ENCODE measurements at regions not wholly inside any gene's neighbourhood (a gene's known extent, or its start where the extent isn't known, plus 50 kb on each side); places are given as distances from the start of the nearest gene placed in this dataset.

DNA sequence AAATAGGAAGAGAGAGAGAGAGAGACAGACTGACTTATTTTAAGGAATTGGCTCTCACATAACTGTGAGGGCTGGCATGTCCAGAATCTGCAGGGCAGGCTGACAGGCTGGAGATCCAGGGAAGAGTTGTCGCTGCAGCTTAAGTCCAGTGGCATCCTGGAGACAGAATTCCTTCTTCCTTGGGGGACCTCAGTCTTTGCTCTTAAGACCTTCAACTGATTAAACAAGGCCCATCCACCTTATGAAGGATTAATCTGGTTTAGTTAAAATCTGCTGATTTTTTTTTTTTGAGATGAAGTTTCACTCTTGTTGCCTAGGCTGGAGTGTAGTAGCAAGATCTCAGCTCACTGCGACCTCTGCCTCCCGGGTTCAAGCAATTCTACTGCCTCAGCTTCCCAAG lies 128.0 kb upstream of the ALDH1A3 start:
- ChIA-PET SMC1A (ENCODE audit: uncharacterized antibody, unreplicated experiment) (no interaction called here), RAD21 (ENCODE audit: unreplicated experiment) (no interaction called here), POLR2A (no interaction called here), CTCF (no interaction called here)
- no peak overlapping the region for H3K27ac ChIP-seq (ENCODE audit: control insufficient read depth, insufficient read depth)
- no peak for FAIRE-seq
- H3K9me3 ChIP-seq (replicated peaks; ENCODE audit: control insufficient read depth, insufficient read depth, low read length) = no peaks in the 10 kb centered on the region; the same call in 2 of the 3 replicates
- H3K27me3 ChIP-seq (replicated peaks in 1 of 2; ENCODE audit: control insufficient read depth in 2 of 2, insufficient read depth in 2 of 2, low read length in 1 of 2) = no peaks in the 10 kb centered on the region
- no peak for ATAC-seq
- no peaks in the 10 kb centered on the region for H3K4me1 ChIP-seq (ENCODE audit: control insufficient read depth, insufficient read depth, low read length)
- TF ChIP-seq YBX1 (IDR thresholded peaks at IDR 0.05) = no peak
- no peak for TF ChIP-seq NR2C2 (IDR thresholded peaks at IDR 0.05; ENCODE audit: borderline replicate concordance, control insufficient read depth, insufficient read length, low read depth)
- TF ChIP-seq CREM (IDR thresholded peaks at IDR 0.05; ENCODE audit: low read depth) = no peak
- no peak for TF ChIP-seq TBL1XR1 (IDR thresholded peaks at IDR 0.05; ENCODE audit: low read depth, low read length)
- no peak for TF ChIP-seq GATAD2B (conservative IDR thresholded peaks at IDR 0.05; ENCODE audit: low read depth)
- no peak for TF ChIP-seq CHD4 (IDR thresholded peaks at IDR 0.05)
- no peak for TF ChIP-seq IKZF2 (IDR thresholded peaks at IDR 0.05)
- TF ChIP-seq SMC3 (IDR thresholded peaks at IDR 0.05; ENCODE audit: borderline replicate concordance, low read length) = no peak
- in situ Hi-C loops (cut with MboI) (no loop called here), intact Hi-C loops (cut with micrococcal nuclease; ENCODE audit: unreplicated experiment) (no loop called here)
- no peak overlapping the region for H3K9ac ChIP-seq (ENCODE audit: control insufficient read depth, insufficient read depth, low read length)
- H3K79me2 ChIP-seq (ENCODE audit: control insufficient read depth, insufficient read depth, low read length) = no peaks in the 10 kb centered on the region
- H3K4me2 ChIP-seq (ENCODE audit: control insufficient read depth, insufficient read depth) = no peak overlapping the region
- WGBS (ENCODE audit: insufficient coverage, insufficient replicate concordance, low lambda C conversion rate, missing lambda C conversion rate) = 38% methylated on average over 3 of the region's 3 CpGs
- H3K4me3 ChIP-seq = no peak overlapping the region
- no TSS peak for BruUV-seq (replicated peaks)
- no peak overlapping the region for H2AFZ ChIP-seq (ENCODE audit: control insufficient read depth, low read depth, low read length)
- DNase-seq (ENCODE audit: low read depth, low spot score) = no peak
- no peaks in the 10 kb centered on the region for H4K20me1 ChIP-seq (ENCODE audit: control insufficient read depth, insufficient read depth)
- H3K36me3 ChIP-seq (ENCODE audit: control insufficient read depth in 2 of 2, insufficient read depth in 2 of 2, low read length in 1 of 2) = no peaks in the 10 kb centered on the region

DNA sequence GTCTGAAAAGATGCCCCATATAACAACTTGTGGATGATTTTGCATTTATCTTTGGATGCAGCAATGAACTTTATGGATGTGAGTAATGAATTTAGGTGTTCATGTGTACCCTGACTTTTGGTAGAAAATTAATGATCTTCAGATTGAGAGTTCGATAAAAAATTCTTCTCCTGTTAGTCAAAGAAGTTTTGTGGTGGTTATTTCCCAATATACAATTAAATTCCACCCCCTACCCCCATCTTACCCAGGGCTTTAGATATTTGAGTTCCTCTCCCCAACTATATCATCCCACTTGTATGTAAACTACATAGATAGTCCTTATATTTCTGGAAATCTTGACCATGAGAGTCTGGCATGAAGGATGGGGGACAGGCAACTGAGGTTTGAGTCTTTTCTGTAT lies 126.1 kb upstream of the ALDH1A3 start:
- no peaks in the 10 kb centered on the region for H3K36me3 ChIP-seq (ENCODE audit: control insufficient read depth in 2 of 2, insufficient read depth in 2 of 2, low read length in 1 of 2)
- in situ Hi-C loops (cut with MboI) (no loop called here), intact Hi-C loops (cut with micrococcal nuclease; ENCODE audit: unreplicated experiment) (no loop called here)
- H3K4me1 ChIP-seq (ENCODE audit: control insufficient read depth, insufficient read depth, low read length) = no peaks in the 10 kb centered on the region
- H3K27ac ChIP-seq (ENCODE audit: control insufficient read depth, insufficient read depth) = no peak overlapping the region
- H3K27me3 ChIP-seq (replicated peaks in 1 of 2; ENCODE audit: control insufficient read depth in 2 of 2, insufficient read depth in 2 of 2, low read length in 1 of 2) = no peaks in the 10 kb centered on the region
- no peak overlapping the region for H3K4me2 ChIP-seq (ENCODE audit: control insufficient read depth, insufficient read depth)
- H2AFZ ChIP-seq (ENCODE audit: control insufficient read depth, low read depth, low read length) = no peak overlapping the region
- H3K9ac ChIP-seq (ENCODE audit: control insufficient read depth, insufficient read depth, low read length) = no peak overlapping the region
- no peak overlapping the region for H3K4me3 ChIP-seq
- POLR2A ChIA-PET = no interaction called here
- DNase-seq (ENCODE audit: low read depth, low spot score) (no peak), ATAC-seq (no peak), FAIRE-seq (no peak)
- H4K20me1 ChIP-seq (ENCODE audit: control insufficient read depth, insufficient read depth) = no peaks in the 10 kb centered on the region
- RAD21 ChIA-PET (ENCODE audit: unreplicated experiment) = no interaction called here
- no TSS peak for BruUV-seq (replicated peaks)
- SMC1A ChIA-PET (ENCODE audit: uncharacterized antibody, unreplicated experiment) = no interaction called here
- CTCF ChIA-PET = no interaction called here
- 0% methylated on average over 1 of the region's 1 CpG for WGBS (ENCODE audit: insufficient coverage, insufficient replicate concordance, low lambda C conversion rate, missing lambda C conversion rate)
- H3K9me3 ChIP-seq (replicated peaks; ENCODE audit: control insufficient read depth, insufficient read depth, low read length) = no peaks in the 10 kb centered on the region
- no peaks in the 10 kb centered on the region for H3K79me2 ChIP-seq (ENCODE audit: control insufficient read depth, insufficient read depth, low read length)
- TF ChIP-seq, protein P1, sequence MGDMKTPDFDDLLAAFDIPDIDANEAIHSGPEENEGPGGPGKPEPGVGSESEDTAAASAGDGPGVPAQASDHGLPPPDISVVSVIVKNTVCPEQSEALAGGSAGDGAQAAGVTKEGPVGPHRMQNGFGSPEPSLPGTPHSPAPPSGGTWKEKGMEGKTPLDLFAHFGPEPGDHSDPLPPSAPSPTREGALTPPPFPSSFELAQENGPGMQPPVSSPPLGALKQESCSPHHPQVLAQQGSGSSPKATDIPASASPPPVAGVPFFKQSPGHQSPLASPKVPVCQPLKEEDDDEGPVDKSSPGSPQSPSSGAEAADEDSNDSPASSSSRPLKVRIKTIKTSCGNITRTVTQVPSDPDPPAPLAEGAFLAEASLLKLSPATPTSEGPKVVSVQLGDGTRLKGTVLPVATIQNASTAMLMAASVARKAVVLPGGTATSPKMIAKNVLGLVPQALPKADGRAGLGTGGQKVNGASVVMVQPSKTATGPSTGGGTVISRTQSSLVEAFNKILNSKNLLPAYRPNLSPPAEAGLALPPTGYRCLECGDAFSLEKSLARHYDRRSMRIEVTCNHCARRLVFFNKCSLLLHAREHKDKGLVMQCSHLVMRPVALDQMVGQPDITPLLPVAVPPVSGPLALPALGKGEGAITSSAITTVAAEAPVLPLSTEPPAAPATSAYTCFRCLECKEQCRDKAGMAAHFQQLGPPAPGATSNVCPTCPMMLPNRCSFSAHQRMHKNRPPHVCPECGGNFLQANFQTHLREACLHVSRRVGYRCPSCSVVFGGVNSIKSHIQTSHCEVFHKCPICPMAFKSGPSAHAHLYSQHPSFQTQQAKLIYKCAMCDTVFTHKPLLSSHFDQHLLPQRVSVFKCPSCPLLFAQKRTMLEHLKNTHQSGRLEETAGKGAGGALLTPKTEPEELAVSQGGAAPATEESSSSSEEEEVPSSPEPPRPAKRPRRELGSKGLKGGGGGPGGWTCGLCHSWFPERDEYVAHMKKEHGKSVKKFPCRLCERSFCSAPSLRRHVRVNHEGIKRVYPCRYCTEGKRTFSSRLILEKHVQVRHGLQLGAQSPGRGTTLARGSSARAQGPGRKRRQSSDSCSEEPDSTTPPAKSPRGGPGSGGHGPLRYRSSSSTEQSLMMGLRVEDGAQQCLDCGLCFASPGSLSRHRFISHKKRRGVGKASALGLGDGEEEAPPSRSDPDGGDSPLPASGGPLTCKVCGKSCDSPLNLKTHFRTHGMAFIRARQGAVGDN (IDR thresholded peaks at IDR 0.05) = no peak
- TF ChIP-seq, protein P2, sequence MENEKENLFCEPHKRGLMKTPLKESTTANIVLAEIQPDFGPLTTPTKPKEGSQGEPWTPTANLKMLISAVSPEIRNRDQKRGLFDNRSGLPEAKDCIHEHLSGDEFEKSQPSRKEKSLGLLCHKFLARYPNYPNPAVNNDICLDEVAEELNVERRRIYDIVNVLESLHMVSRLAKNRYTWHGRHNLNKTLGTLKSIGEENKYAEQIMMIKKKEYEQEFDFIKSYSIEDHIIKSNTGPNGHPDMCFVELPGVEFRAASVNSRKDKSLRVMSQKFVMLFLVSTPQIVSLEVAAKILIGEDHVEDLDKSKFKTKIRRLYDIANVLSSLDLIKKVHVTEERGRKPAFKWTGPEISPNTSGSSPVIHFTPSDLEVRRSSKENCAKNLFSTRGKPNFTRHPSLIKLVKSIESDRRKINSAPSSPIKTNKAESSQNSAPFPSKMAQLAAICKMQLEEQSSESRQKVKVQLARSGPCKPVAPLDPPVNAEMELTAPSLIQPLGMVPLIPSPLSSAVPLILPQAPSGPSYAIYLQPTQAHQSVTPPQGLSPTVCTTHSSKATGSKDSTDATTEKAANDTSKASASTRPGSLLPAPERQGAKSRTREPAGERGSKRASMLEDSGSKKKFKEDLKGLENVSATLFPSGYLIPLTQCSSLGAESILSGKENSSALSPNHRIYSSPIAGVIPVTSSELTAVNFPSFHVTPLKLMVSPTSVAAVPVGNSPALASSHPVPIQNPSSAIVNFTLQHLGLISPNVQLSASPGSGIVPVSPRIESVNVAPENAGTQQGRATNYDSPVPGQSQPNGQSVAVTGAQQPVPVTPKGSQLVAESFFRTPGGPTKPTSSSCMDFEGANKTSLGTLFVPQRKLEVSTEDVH (IDR thresholded peaks at IDR 0.05; ENCODE audit: low read depth, partially characterized antibody) = no peak
- TF ChIP-seq MTA2 (IDR thresholded peaks at IDR 0.05; ENCODE audit: low read depth) (no peak), RBBP5 (conservative IDR thresholded peaks at IDR 0.05) (no peak), PML (IDR thresholded peaks at IDR 0.05; ENCODE audit: low read length) (no peak)
- TF ChIP-seq, protein P3, sequence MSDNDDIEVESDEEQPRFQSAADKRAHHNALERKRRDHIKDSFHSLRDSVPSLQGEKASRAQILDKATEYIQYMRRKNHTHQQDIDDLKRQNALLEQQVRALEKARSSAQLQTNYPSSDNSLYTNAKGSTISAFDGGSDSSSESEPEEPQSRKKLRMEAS (IDR thresholded peaks at IDR 0.05; ENCODE audit: low read depth, low read length) = no peak

All from GM12878 (cell line).